ENCODE measurements at regions not wholly inside any gene's neighbourhood (a gene's known extent, or its start where the extent isn't known, plus 50 kb on each side); places are given as distances from the start of the nearest gene placed in this dataset.

- TF ChIP-seq SUZ12 (IDR thresholded peaks at IDR 0.05; ENCODE audit: extremely low read depth, insufficient read depth, insufficient read length) = no peak
- TF ChIP-seq ZNF274 (IDR thresholded peaks at IDR 0.05; ENCODE audit: low read depth, low read length) = no peak
These were observed 139.3 kb upstream of the VCX2 start for GRCh38 chrX:8310409-8310808.

All from NT2/D1 (cell line).